ENCODE measurements at regions not wholly inside any gene's neighbourhood (a gene's known extent, or its start where the extent isn't known, plus 50 kb on each side); places are given as distances from the start of the nearest gene placed in this dataset.

GRCh38 chr1:117802531-117803257, 126.7 kb downstream of the GDAP2 start:
- no peak for TF ChIP-seq POLR2A (IDR thresholded peaks at IDR 0.05)
- no peak for TF ChIP-seq CTCF (IDR thresholded peaks at IDR 0.05 in 4 of 5, conservative IDR thresholded peaks at IDR 0.05 in 1 of 5)

Measured in gastrocnemius medialis (tissue), 4 donors.